ENCODE measurements at regions not wholly inside any gene's neighbourhood (a gene's known extent, or its start where the extent isn't known, plus 50 kb on each side); places are given as distances from the start of the nearest gene placed in this dataset.
A peak's percentile ranks its signal among the peaks of the same experiment; 100 is the strongest.
"Not testable (repeated sequence)": the region's sequence is repeated elsewhere in the genome, so short reads cannot be mapped to it uniquely, and the experiment has no call there.

DNA sequence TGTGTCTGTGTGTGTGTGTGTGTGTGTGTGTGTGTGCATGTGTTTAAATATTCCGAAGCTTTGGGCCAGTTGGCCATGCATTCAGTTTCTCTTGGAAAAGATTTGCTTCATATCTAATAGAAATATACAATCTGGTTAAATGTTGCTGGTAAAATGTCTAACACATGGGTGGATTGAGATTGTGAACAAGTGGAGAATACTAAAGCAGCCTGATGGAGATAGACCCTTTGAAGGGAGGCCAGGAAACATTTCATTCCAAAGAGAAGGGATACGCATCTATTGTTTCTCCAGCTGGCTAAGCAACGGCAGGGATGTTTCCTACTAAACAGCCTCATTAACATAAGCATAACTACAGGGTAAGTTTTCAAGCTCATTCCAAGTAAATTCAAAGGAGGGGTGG, 257.5 kb upstream of the PTBP2 start:
- no peak overlapping the region for H3K4me3 ChIP-seq (ENCODE audit: low read length)
- no peak overlapping the region for H3K4me2 ChIP-seq (ENCODE audit: low read length)
- H3K79me2 ChIP-seq (ENCODE audit: low read length), result no peaks in the 10 kb centered on the region
- H3K27me3 ChIP-seq (ENCODE audit: low read depth, low read length), result no peaks in the 10 kb centered on the region
- no peak overlapping the region for H2AFZ ChIP-seq (ENCODE audit: low read depth, low read length)
- no peaks in the 10 kb centered on the region for H4K20me1 ChIP-seq (ENCODE audit: insufficient read depth, low read length)
- H3K27ac ChIP-seq (ENCODE audit: low read length), result no peak overlapping the region
- TF ChIP-seq, protein P1, sequence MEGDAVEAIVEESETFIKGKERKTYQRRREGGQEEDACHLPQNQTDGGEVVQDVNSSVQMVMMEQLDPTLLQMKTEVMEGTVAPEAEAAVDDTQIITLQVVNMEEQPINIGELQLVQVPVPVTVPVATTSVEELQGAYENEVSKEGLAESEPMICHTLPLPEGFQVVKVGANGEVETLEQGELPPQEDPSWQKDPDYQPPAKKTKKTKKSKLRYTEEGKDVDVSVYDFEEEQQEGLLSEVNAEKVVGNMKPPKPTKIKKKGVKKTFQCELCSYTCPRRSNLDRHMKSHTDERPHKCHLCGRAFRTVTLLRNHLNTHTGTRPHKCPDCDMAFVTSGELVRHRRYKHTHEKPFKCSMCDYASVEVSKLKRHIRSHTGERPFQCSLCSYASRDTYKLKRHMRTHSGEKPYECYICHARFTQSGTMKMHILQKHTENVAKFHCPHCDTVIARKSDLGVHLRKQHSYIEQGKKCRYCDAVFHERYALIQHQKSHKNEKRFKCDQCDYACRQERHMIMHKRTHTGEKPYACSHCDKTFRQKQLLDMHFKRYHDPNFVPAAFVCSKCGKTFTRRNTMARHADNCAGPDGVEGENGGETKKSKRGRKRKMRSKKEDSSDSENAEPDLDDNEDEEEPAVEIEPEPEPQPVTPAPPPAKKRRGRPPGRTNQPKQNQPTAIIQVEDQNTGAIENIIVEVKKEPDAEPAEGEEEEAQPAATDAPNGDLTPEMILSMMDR (IDR thresholded peaks at IDR 0.05; ENCODE audit: low read depth, low read length), result no peak
- no peak for TF ChIP-seq EZH2phosphoT487 (IDR thresholded peaks at IDR 0.05; ENCODE audit: low read depth)
- H3K9me3 ChIP-seq (ENCODE audit: insufficient read depth, low read length), result no peaks in the 10 kb centered on the region
- no peak overlapping the region for H3K9ac ChIP-seq (ENCODE audit: low read length)
- no peaks in the 10 kb centered on the region for H3K36me3 ChIP-seq (replicated peaks; ENCODE audit: low read depth, low read length)
- peaks cover 12% of the 10 kb centered on the region for H3K4me1 ChIP-seq (ENCODE audit: low read length)

DNA sequence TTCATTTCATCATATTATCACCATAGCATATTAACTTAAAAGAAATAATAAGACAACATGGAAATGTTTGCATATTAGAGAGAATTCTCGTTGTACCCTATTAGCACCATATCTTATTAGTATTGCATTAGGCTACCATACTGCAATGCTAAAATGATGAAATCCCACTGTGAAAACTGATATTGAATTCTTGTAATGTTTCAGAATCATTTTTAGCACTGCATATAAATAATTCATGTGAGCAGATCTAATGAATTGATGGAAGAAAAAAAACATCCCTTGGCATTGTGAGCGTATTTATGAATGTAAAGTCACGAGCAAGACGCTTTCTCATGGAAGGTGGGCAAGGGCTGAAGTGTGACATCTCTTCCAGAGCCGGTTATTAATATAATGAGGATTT, 257.1 kb upstream of the PTBP2 start:
- Histone ChIP-seq H3K9ac (ENCODE audit: low read length) (no peak overlapping the region), H3K79me2 (ENCODE audit: low read length) (no peaks in the 10 kb centered on the region), H2AFZ (ENCODE audit: low read depth, low read length) (no peak overlapping the region), H3K4me1 (ENCODE audit: low read length) (peaks cover 12% of the 10 kb centered on the region), H3K4me2 (ENCODE audit: low read length) (no peak overlapping the region), H3K9me3 (ENCODE audit: insufficient read depth, low read length) (no peaks in the 10 kb centered on the region), H4K20me1 (ENCODE audit: insufficient read depth, low read length) (no peaks in the 10 kb centered on the region), H3K36me3 (replicated peaks; ENCODE audit: low read depth, low read length) (no peaks in the 10 kb centered on the region), H3K27me3 (ENCODE audit: low read depth, low read length) (no peaks in the 10 kb centered on the region), H3K27ac (ENCODE audit: low read length) (no peak overlapping the region), H3K4me3 (ENCODE audit: low read length) (no peak overlapping the region)
- TF ChIP-seq EZH2phosphoT487 (IDR thresholded peaks at IDR 0.05; ENCODE audit: low read depth), result no peak

DNA sequence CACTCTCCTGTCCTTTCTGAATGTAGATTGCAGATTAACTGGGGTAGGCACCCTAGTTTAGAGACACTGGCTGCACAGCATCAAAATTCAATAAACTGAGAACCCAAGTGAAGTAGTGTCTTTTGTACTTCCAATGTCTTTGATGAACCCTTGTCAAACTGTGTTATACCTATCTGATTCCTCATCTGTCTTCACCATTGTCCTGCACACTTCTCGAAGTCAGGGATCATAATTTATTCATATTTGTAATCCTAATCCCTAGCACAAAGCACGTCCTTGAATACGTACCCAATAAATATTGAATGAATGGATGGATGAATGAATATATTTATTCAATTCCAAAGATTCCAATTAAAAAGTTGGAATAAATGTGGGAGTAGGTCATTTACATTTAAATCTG, 256.6 kb upstream of the PTBP2 start:
- Histone ChIP-seq H3K4me1 (ENCODE audit: low read length) (peaks cover 12% of the 10 kb centered on the region), H3K79me2 (ENCODE audit: low read length) (no peaks in the 10 kb centered on the region), H3K9ac (ENCODE audit: low read length) (no peak overlapping the region), H4K20me1 (ENCODE audit: insufficient read depth, low read length) (no peaks in the 10 kb centered on the region), H3K9me3 (ENCODE audit: insufficient read depth, low read length) (no peaks in the 10 kb centered on the region), H3K4me2 (ENCODE audit: low read length) (no peak overlapping the region), H3K4me3 (ENCODE audit: low read length) (no peak overlapping the region), H2AFZ (ENCODE audit: low read depth, low read length) (no peak overlapping the region), H3K27me3 (ENCODE audit: low read depth, low read length) (no peaks in the 10 kb centered on the region), H3K36me3 (replicated peaks; ENCODE audit: low read depth, low read length) (no peaks in the 10 kb centered on the region), H3K27ac (ENCODE audit: low read length) (no peak overlapping the region)
- TF ChIP-seq EZH2phosphoT487 (IDR thresholded peaks at IDR 0.05; ENCODE audit: low read depth), result no peak
- TF ChIP-seq, protein P1 (IDR thresholded peaks at IDR 0.05; ENCODE audit: low read depth, low read length), result no peak

DNA sequence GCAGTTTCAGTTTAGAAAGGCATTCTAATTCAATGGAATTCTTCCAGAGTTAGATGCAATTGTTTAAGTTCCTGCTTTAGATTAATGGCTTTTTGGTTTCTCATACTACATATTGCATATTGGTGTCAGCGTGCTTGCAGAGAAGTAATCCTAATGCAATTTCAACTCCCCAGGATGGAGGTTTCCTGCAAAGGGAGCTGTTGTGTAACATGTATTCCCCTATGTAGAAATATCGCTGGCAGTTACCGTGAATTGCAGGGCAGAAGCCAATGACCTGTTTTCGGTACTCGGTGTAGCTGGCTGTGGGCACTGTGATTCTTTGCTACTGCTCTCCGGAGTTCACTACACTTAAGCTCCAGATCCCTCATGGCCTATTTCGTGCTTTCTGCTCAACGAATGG, 256.1 kb upstream of the PTBP2 start:
- H3K9ac ChIP-seq (ENCODE audit: low read length), result no peak overlapping the region
- no peak for TF ChIP-seq EZH2phosphoT487 (IDR thresholded peaks at IDR 0.05; ENCODE audit: low read depth)
- TF ChIP-seq, protein P1 (IDR thresholded peaks at IDR 0.05; ENCODE audit: low read depth, low read length), result no peak
- no peaks in the 10 kb centered on the region for H3K79me2 ChIP-seq (ENCODE audit: low read length)
- no peak overlapping the region for H3K4me2 ChIP-seq (ENCODE audit: low read length)
- no peaks in the 10 kb centered on the region for H3K9me3 ChIP-seq (ENCODE audit: insufficient read depth, low read length)
- no peak overlapping the region for H3K27ac ChIP-seq (ENCODE audit: low read length)
- H3K4me3 ChIP-seq (ENCODE audit: low read length), result no peak overlapping the region
- peaks cover 12% of the 10 kb centered on the region for H3K4me1 ChIP-seq (ENCODE audit: low read length)
- no peaks in the 10 kb centered on the region for H3K36me3 ChIP-seq (replicated peaks; ENCODE audit: low read depth, low read length)
- no peak overlapping the region for H2AFZ ChIP-seq (ENCODE audit: low read depth, low read length)
- no peaks in the 10 kb centered on the region for H3K27me3 ChIP-seq (ENCODE audit: low read depth, low read length)
- H4K20me1 ChIP-seq (ENCODE audit: insufficient read depth, low read length), result no peaks in the 10 kb centered on the region

DNA sequence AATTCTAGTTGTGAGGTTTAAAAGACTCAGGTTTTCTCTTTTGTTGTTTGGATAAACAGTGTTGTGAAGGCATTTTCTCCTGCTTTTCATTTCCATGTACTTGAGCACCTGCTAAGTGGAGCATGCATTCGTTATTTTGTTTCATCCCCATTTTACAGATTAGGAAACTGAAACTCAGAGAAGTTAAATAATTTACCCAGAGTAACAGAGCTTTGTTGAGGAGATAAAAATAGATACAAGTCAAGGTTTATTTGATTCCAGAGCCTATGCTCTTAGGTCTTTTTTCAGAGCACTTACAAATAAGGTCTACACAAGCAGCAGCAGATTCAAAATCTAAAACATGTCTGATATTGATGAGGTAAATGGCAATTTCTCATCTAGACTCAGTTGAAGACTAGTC, 254.7 kb upstream of the PTBP2 start:
- Histone ChIP-seq H3K27me3 (ENCODE audit: low read depth, low read length) (no peaks in the 10 kb centered on the region), H3K4me2 (ENCODE audit: low read length) (peak overlapping the region; percentile 30), H4K20me1 (ENCODE audit: insufficient read depth, low read length) (no peaks in the 10 kb centered on the region), H3K4me3 (ENCODE audit: low read length) (no peak overlapping the region), H2AFZ (ENCODE audit: low read depth, low read length) (no peak overlapping the region), H3K9me3 (ENCODE audit: insufficient read depth, low read length) (no peaks in the 10 kb centered on the region), H3K27ac (ENCODE audit: low read length) (no peak overlapping the region), H3K36me3 (replicated peaks; ENCODE audit: low read depth, low read length) (no peaks in the 10 kb centered on the region), H3K4me1 (ENCODE audit: low read length) (peaks cover 12% of the 10 kb centered on the region), H3K79me2 (ENCODE audit: low read length) (no peaks in the 10 kb centered on the region), H3K9ac (ENCODE audit: low read length) (no peak overlapping the region)
- TF ChIP-seq, protein P1 (IDR thresholded peaks at IDR 0.05; ENCODE audit: low read depth, low read length), result no peak
- no peak for TF ChIP-seq EZH2phosphoT487 (IDR thresholded peaks at IDR 0.05; ENCODE audit: low read depth)

DNA sequence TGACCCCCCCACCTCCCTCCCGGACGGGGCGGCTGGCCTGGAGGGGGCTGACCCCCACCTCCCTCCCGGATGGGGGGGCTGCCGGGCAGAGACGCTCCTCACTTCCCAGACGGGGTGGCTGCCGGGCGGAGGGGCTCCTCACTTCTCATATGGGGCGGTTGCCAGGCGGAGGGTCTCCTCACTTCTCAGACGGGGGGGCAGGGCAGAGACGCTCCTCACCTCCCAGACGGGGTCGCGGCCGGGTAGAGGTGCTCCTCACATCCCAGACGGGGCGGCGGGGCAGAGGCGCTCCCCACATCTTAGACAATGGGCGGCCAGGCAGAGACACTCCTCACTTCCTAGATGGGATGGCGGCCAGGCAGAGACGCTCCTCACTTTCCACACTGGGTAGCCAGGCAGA, 251.9 kb upstream of the PTBP2 start:
- not testable (repeated sequence) for H3K27me3 ChIP-seq (ENCODE audit: low read depth, low read length); H3K9ac ChIP-seq (ENCODE audit: low read length); H3K9me3 ChIP-seq (ENCODE audit: insufficient read depth, low read length)

More for the DNA sequence above, 251.9 kb upstream of the PTBP2 start:
- not testable (repeated sequence) for H3K79me2 ChIP-seq (ENCODE audit: low read length); H3K27ac ChIP-seq (ENCODE audit: low read length); H3K4me2 ChIP-seq (ENCODE audit: low read length); H2AFZ ChIP-seq (ENCODE audit: low read depth, low read length); H4K20me1 ChIP-seq (ENCODE audit: insufficient read depth, low read length); H3K36me3 ChIP-seq (replicated peaks; ENCODE audit: low read depth, low read length); H3K4me3 ChIP-seq (ENCODE audit: low read length)
- peaks cover 16% of the 10 kb centered on the region for H3K4me1 ChIP-seq (ENCODE audit: low read length)
